ENCODE measurements at regions not wholly inside any gene's neighbourhood (a gene's known extent, or its start where the extent isn't known, plus 50 kb on each side); places are given as distances from the start of the nearest gene placed in this dataset.

DNA sequence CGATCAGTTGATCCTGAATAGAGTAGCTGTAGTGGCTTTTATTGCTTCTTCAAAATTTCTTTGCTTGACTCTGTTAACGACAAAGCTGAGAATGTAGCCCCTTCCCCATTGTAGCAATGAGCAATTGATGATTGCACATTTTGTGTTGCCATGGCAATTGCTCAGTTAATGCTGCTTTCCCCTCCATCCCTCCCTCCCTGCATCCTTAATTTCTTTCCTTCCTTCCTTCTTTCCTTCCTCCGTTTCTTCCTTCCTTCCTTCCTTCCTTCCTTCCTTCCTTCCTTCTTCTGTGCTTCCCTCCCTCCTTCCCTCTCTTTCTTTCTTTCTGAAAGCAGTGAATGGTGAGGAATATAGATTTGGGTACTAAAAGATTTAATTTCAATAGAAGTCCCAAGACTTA lies 557.3 kb upstream of the MAP3K7 start:
- no peak for TF ChIP-seq POLR2A (IDR thresholded peaks at IDR 0.05)
- TF ChIP-seq, protein P1, sequence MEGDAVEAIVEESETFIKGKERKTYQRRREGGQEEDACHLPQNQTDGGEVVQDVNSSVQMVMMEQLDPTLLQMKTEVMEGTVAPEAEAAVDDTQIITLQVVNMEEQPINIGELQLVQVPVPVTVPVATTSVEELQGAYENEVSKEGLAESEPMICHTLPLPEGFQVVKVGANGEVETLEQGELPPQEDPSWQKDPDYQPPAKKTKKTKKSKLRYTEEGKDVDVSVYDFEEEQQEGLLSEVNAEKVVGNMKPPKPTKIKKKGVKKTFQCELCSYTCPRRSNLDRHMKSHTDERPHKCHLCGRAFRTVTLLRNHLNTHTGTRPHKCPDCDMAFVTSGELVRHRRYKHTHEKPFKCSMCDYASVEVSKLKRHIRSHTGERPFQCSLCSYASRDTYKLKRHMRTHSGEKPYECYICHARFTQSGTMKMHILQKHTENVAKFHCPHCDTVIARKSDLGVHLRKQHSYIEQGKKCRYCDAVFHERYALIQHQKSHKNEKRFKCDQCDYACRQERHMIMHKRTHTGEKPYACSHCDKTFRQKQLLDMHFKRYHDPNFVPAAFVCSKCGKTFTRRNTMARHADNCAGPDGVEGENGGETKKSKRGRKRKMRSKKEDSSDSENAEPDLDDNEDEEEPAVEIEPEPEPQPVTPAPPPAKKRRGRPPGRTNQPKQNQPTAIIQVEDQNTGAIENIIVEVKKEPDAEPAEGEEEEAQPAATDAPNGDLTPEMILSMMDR (IDR thresholded peaks at IDR 0.05) = no peak

Measured in body of pancreas (tissue), 4 donors.